ENCODE measurements at regions not wholly inside any gene's neighbourhood (a gene's known extent, or its start where the extent isn't known, plus 50 kb on each side); places are given as distances from the start of the nearest gene placed in this dataset.
"Not testable (repeated sequence)": the region's sequence is repeated elsewhere in the genome, so short reads cannot be mapped to it uniquely, and the experiment has no call there.

- no peak for DNase-seq (ENCODE audit: low read depth)
Measured at GRCh38 chr17:77526259-77526711, 385.5 kb downstream of the SEC14L1 start.

GRCh38 chr17:77526728-77527350 is 386.1 kb downstream of the SEC14L1 start:
- no peak for DNase-seq (ENCODE audit: low read depth)

- DNase-seq (ENCODE audit: low read depth) = no peak
Measured at GRCh38 chr17:77527409-77527808, 386.6 kb downstream of the SEC14L1 start.

GRCh38 chr17:77527836-77528505 is 387.2 kb downstream of the SEC14L1 start:
- no peak for DNase-seq (ENCODE audit: low read depth)

- DNase-seq (ENCODE audit: low read depth) = peak; percentile 13
Measured at GRCh38 chr17:77528516-77529327, 388.0 kb downstream of the SEC14L1 start.

- DNase-seq (ENCODE audit: low read depth) = no peak
Measured at GRCh38 chr17:77529328-77529650, 388.5 kb downstream of the SEC14L1 start.

GRCh38 chr17:77530591-77530990 is 389.8 kb downstream of the SEC14L1 start:
- no peak for DNase-seq (ENCODE audit: low read depth)

GRCh38 chr17:77531002-77531401 is 390.2 kb downstream of the SEC14L1 start:
- no peak for DNase-seq (ENCODE audit: low read depth)

GRCh38 chr17:77531641-77532040 is 390.9 kb downstream of the SEC14L1 start:
- no peak for DNase-seq (ENCODE audit: low read depth)

GRCh38 chr17:77533697-77534096 is 392.9 kb downstream of the SEC14L1 start:
- not testable (repeated sequence) for DNase-seq (ENCODE audit: low read depth)

- no peak for DNase-seq (ENCODE audit: low read depth)
Measured at GRCh38 chr17:77534137-77534536, 393.4 kb downstream of the SEC14L1 start.

- DNase-seq (ENCODE audit: low read depth) = no peak
Measured at GRCh38 chr17:77535435-77535834, 394.7 kb downstream of the SEC14L1 start.

GRCh38 chr17:77535892-77536291 is 395.1 kb downstream of the SEC14L1 start:
- no peak for DNase-seq (ENCODE audit: low read depth)

GRCh38 chr17:77537566-77537965 is 396.8 kb downstream of the SEC14L1 start:
- no peak for DNase-seq (ENCODE audit: low read depth)

GRCh38 chr17:77540531-77540930 is 399.8 kb downstream of the SEC14L1 start:
- no peak for DNase-seq (ENCODE audit: low read depth)

GRCh38 chr17:77540975-77541374 is 400.2 kb downstream of the SEC14L1 start:
- DNase-seq (ENCODE audit: low read depth) = no peak

GRCh38 chr17:77542011-77542410 is 401.2 kb downstream of the SEC14L1 start:
- no peak for DNase-seq (ENCODE audit: low read depth)

- no peak for DNase-seq (ENCODE audit: low read depth)
Measured at GRCh38 chr17:77542551-77543490, 402.1 kb downstream of the SEC14L1 start.

GRCh38 chr17:77543801-77544200 is 403.0 kb downstream of the SEC14L1 start:
- no peak for DNase-seq (ENCODE audit: low read depth)

GRCh38 chr17:77544347-77545110 is 403.8 kb downstream of the SEC14L1 start:
- DNase-seq (ENCODE audit: low read depth) = no peak

GRCh38 chr17:77546772-77547241 is 406.0 kb downstream of the SEC14L1 start:
- no peak for DNase-seq (ENCODE audit: low read depth)

All from stimulated activated CD8-positive, alpha-beta memory T cell treated with anti-CD3 and anti-CD28 coated beads, Interleukin-15, amount 100 ng/mL, for 24 hours (primary cell).